Spleen (tissue), 11 donors: ENCODE measurements at regions not wholly inside any gene's neighbourhood (a gene's known extent, or its start where the extent isn't known, plus 50 kb on each side); places are given as distances from the start of the nearest gene placed in this dataset.

Source experiments
- DNase-seq: peaks from one replicate; pipeline ENCODE4 v3.0.0-alpha.2; 2020
- H3K27ac ChIP-seq, 8 donors: fragments of 200-600 bp; sonication (generic) in 7 of 8; 1 replicate in 4 of 8; 2 replicates in 4 of 8; pipeline versions ENCODE4 v1.5.0 to v1.8.0; 2016 to 2021; ENCODE audit warnings: inconsistent platforms in 4 of 8, mild to moderate bottlenecking in 4 of 8, moderate library complexity in 1 of 8
- H3K27me3 ChIP-seq, 7 donors: fragments of 200-600 bp; sonication (generic) in 6 of 7; replicated peaks in 1 of 7; 1 replicate in 4 of 7; 2 replicates in 3 of 7; pipeline versions ENCODE4 v1.5.0 to v1.8.0; 2016 to 2021; ENCODE audit warnings: inconsistent platforms in 3 of 7, mild to moderate bottlenecking in 1 of 7
- H3K36me3 ChIP-seq, 6 donors: fragments of 200-600 bp; sonication (generic) in 5 of 6; 1 replicate in 4 of 6; 2 replicates in 2 of 6; pipeline versions ENCODE4 v1.5.0 to v1.8.0; 2016 to 2021; ENCODE audit warnings: inconsistent platforms in 2 of 6
- H3K4me1 ChIP-seq, 6 donors: fragments of 200-600 bp; sonication (generic) in 5 of 6; 1 replicate in 3 of 6; 2 replicates in 3 of 6; pipeline versions ENCODE4 v1.5.0 to v1.8.0; 2016 to 2021; ENCODE audit warnings: inconsistent platforms in 3 of 6
- H3K4me3 ChIP-seq, 8 donors: fragments of 200-600 bp; sonication (generic) in 7 of 8; 1 replicate in 4 of 8; 2 replicates in 4 of 8; pipeline versions ENCODE4 v1.5.0 to v1.8.0; 2016 to 2021; ENCODE audit warnings: inconsistent platforms in 4 of 8, mild to moderate bottlenecking in 4 of 8, moderate library complexity in 2 of 8
- H3K9me3 ChIP-seq, 8 donors: fragments of 200-600 bp; sonication (generic) in 7 of 8; 1 replicate in 4 of 8; 2 replicates in 4 of 8; pipeline versions ENCODE4 v1.5.0 to v1.8.0; 2016 to 2021; ENCODE audit warnings: inconsistent platforms in 4 of 8
- POLR2A ChIP-seq, 3 donors: fragments of 450-650 bp; IDR thresholded peaks; one replicate each; pipeline ENCODE4 v1.5.1; 2017; ENCODE audit warnings: antibody characterized with exemption in 3 of 3, mild to moderate bottlenecking in 1 of 3
- POLR2AphosphoS5 ChIP-seq, 3 donors: sonication (generic); formaldehyde crosslinking; IDR thresholded peaks; one replicate each; pipeline ENCODE4 v1.5.1; 2017; ENCODE audit warnings: antibody characterized with exemption in 3 of 3
- WGBS, 5 donors: extraction: QIAGEN DNeasy Blood & Tissue Kit in 3 of 5; methylation state at CpG; one replicate each; pipeline versions ENCODE4 v1.1.5 to v1.1.7; 2013 to 2018; 5-methylcytosine and 5-hydroxymethylcytosine counted together
- intact Hi-C: fragments of 100-400 bp; cut with DNase I; formaldehyde crosslinking; loops from one replicate; pipeline ENCODE4 v1.15.0; 2023; ENCODE audit warnings: low total_unique reads
- TF ChIP-seq, protein P1 (sequence below), 11 experiments: fragments of 200-600 bp in 7 of 11; fragments of 450-650 bp in 4 of 11; sonication (generic) in 4 of 11; IDR thresholded peaks in 8 of 11; conservative IDR thresholded peaks in 3 of 11; 1 replicate in 7 of 11; 2 replicates in 4 of 11; pipeline versions ENCODE4 v1.4.0 to v1.8.0; 2016 to 2021; ENCODE audit warnings: antibody characterized with exemption in 11 of 11, inconsistent platforms in 4 of 11, mild to moderate bottlenecking in 1 of 11
- donor health status: healthy with polysubstance abuse.
- donor health status: DM: no; HTN: no; CAD: no; lungs with moderate emphysema.
- donor health status: DM: no; HTN: no; CAD: no.
- donor health status: Bipolar disorder and iron deficiency.
- donor health status: healthy.
- donor health status: DM: no; HTN: no; CAD: no.
- donor health status: DM: yes; HTN: yes; CAD: no.

DNA sequence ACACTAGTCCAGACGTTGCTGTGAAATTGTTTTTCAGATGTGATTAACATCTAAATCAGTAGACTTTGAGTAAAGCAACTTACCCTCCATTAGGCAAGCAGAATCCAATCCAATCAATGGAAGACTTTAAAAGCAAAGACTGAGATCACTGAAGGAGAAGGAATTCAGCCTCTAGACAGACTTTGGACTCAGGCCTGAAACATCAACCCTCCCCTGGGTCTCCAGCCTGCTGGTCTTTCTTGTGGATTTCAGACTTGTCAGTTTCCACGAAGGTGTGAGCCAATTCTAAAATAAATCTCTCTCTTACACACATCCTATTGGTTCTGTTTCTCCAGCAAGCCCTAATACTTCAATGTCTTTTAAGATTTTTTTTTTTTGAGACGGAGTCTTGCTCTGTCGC is 50.0 kb upstream of the EDAR start:
- TF ChIP-seq, protein P1, sequence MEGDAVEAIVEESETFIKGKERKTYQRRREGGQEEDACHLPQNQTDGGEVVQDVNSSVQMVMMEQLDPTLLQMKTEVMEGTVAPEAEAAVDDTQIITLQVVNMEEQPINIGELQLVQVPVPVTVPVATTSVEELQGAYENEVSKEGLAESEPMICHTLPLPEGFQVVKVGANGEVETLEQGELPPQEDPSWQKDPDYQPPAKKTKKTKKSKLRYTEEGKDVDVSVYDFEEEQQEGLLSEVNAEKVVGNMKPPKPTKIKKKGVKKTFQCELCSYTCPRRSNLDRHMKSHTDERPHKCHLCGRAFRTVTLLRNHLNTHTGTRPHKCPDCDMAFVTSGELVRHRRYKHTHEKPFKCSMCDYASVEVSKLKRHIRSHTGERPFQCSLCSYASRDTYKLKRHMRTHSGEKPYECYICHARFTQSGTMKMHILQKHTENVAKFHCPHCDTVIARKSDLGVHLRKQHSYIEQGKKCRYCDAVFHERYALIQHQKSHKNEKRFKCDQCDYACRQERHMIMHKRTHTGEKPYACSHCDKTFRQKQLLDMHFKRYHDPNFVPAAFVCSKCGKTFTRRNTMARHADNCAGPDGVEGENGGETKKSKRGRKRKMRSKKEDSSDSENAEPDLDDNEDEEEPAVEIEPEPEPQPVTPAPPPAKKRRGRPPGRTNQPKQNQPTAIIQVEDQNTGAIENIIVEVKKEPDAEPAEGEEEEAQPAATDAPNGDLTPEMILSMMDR (IDR thresholded peaks at IDR 0.05 in 8 of 11, conservative IDR thresholded peaks at IDR 0.05 in 3 of 11), result no peak
- TF ChIP-seq POLR2AphosphoS5 (IDR thresholded peaks at IDR 0.05) (no peak), POLR2A (IDR thresholded peaks at IDR 0.05) (no peak)
- intact Hi-C loops, result no loop called here

More for the DNA sequence above, 50.0 kb upstream of the EDAR start:
- WGBS, 5 donors, result 76 to 92% (median 87%) methylated on average over 4 of the region's 4 CpGs
- no peaks in the 10 kb centered on the region for H3K36me3 ChIP-seq
- no peak for DNase-seq
- H3K4me1 ChIP-seq, result no peaks in the 10 kb centered on the region
- no peak overlapping the region for H3K27ac ChIP-seq
- H3K27me3 ChIP-seq, result no peaks in the 10 kb centered on the region
- no peak overlapping the region for H3K4me3 ChIP-seq
- no peaks in the 10 kb centered on the region for H3K9me3 ChIP-seq
